OCI-LY3 (cell line): ENCODE measurements at regions not wholly inside any gene's neighbourhood (a gene's known extent, or its start where the extent isn't known, plus 50 kb on each side); places are given as distances from the start of the nearest gene placed in this dataset.

Source experiments
- H2AFZ ChIP-seq: fragments of 200-600, 300-600 bp; shearing (Covaris generic); 2 replicates; pipeline ENCODE4 v1.6.0; 2014; ENCODE audit warnings: antibody characterized with exemption, low read depth, low read length
- H3K27ac ChIP-seq: fragments of 200-600, 300-600 bp; sonication (generic); 2 replicates; pipeline ENCODE4 v1.5.1; 2014; ENCODE audit warnings: mild to moderate bottlenecking, low read length, moderate library complexity, mixed read lengths
- H3K27me3 ChIP-seq: fragments of 200-600, 300-600 bp; sonication (generic); 2 replicates; pipeline ENCODE4 v1.6.1; 2014; ENCODE audit warnings: low read depth, low read length, mixed read lengths
- H3K36me3 ChIP-seq: fragments of 200-600, 300-600 bp; sonication (generic); replicated peaks from 2 replicates; pipeline ENCODE3; 2014; ENCODE audit warnings: low read depth, low read length, mixed read lengths
- H3K4me1 ChIP-seq: fragments of 300-600, 200-600 bp; sonication (generic); 2 replicates; pipeline ENCODE4 v1.6.1; 2014; ENCODE audit warnings: low read length, mixed read lengths
- H3K4me2 ChIP-seq: fragments of 200-600, 300-600 bp; sonication (generic); 2 replicates; pipeline ENCODE4 v1.6.1; 2014; ENCODE audit warnings: low read length, mixed read lengths
- H3K4me3 ChIP-seq: fragments of 300-600, 200-600 bp; sonication (generic); 2 replicates; pipeline ENCODE4 v1.5.1; 2014; ENCODE audit warnings: antibody characterized with exemption, mild to moderate bottlenecking, low read length, moderate library complexity
- H3K79me2 ChIP-seq: fragments of 300-600, 200-600 bp; shearing (Covaris generic); 2 replicates; pipeline ENCODE4 v1.6.1; 2014; ENCODE audit warnings: mild to moderate bottlenecking, low read length, mixed read lengths
- H3K9ac ChIP-seq: fragments of 300-600, 200-600 bp; shearing (Covaris generic); 2 replicates; pipeline ENCODE4 v1.6.0; 2014; ENCODE audit warnings: mild to moderate bottlenecking, low read length, moderate library complexity
- H3K9me3 ChIP-seq: fragments of 200-600, 300-600 bp; shearing (Covaris generic); 2 replicates; pipeline ENCODE4 v1.6.1; 2014; ENCODE audit warnings: low read length, mixed read lengths; ENCODE audit not compliant: insufficient read depth
- H4K20me1 ChIP-seq: fragments of 200-600, 300-600 bp; sonication (generic); 2 replicates; pipeline ENCODE4 v1.6.1; 2016; ENCODE audit warnings: low read length, mixed read lengths; ENCODE audit not compliant: insufficient read depth
- CTCF ChIP-seq: fragments of 200-600, 300-600 bp; sonication (generic); IDR thresholded peaks from 2 replicates; pipeline ENCODE4 v1.5.1; 2014; ENCODE audit warnings: antibody characterized with exemption, low read length, low read depth
- EZH2phosphoT487 ChIP-seq: fragments of 200-600 bp; shearing (Covaris generic); IDR thresholded peaks from 2 replicates; pipeline ENCODE4 v1.6.1; 2018; ENCODE audit warnings: antibody characterized with exemption, mixed run types, low read depth

DNA sequence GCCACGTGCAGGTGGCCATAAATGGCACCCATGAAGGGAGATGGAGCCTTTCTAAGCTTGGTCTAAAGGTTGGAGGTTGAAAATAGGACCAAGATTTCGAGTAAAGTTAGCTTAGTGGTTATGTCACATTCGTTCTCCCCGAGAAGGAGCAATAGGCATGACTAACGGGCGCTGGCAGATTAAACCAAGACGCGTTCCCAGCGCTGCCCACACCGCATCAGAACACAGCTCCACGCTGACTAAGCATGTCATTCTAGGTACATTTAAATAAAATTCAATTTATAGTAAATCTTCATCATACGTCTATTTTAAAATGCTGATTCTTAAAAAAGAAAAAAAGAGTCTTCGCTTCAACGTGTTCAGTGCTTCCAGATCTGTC, 95.0 kb upstream of the IRS2 start:
- no peak overlapping the region for H3K4me2 ChIP-seq
- TF ChIP-seq EZH2phosphoT487 (no peak), CTCF (no peak)
- H2AFZ ChIP-seq, result no peak overlapping the region
- no peaks in the 10 kb centered on the region for H3K9me3 ChIP-seq
- H3K9ac ChIP-seq, result no peak overlapping the region
- H3K79me2 ChIP-seq, result no peaks in the 10 kb centered on the region
- no peaks in the 10 kb centered on the region for H3K36me3 ChIP-seq
- H4K20me1 ChIP-seq, result no peaks in the 10 kb centered on the region
- no peak overlapping the region for H3K27ac ChIP-seq
- no peak overlapping the region for H3K4me3 ChIP-seq
- no peaks in the 10 kb centered on the region for H3K4me1 ChIP-seq
- H3K27me3 ChIP-seq, result no peaks in the 10 kb centered on the region

GRCh38 chr13:109880371-109881346, 94.3 kb upstream of the IRS2 start:
- Histone ChIP-seq H3K27ac (no peak overlapping the region), H3K79me2 (no peaks in the 10 kb centered on the region), H3K9ac (no peak overlapping the region), H2AFZ (no peak overlapping the region), H3K9me3 (no peaks in the 10 kb centered on the region), H4K20me1 (no peaks in the 10 kb centered on the region), H3K4me3 (no peak overlapping the region), H3K27me3 (no peaks in the 10 kb centered on the region), H3K4me1 (no peaks in the 10 kb centered on the region), H3K36me3 (no peaks in the 10 kb centered on the region), H3K4me2 (no peak overlapping the region)
- TF ChIP-seq CTCF (no peak), EZH2phosphoT487 (no peak)

GRCh38 chr13:109879338-109879737, 93.0 kb upstream of the IRS2 start:
- Histone ChIP-seq H3K4me1 (no peaks in the 10 kb centered on the region), H3K27me3 (no peaks in the 10 kb centered on the region; the same call in 1 of the 2 replicates), H3K9ac (no peak overlapping the region), H3K9me3 (no peaks in the 10 kb centered on the region), H3K4me3 (no peak overlapping the region), H3K4me2 (no peak overlapping the region), H2AFZ (no peak overlapping the region), H3K79me2 (no peaks in the 10 kb centered on the region), H3K36me3 (no peaks in the 10 kb centered on the region), H3K27ac (no peak overlapping the region), H4K20me1 (no peaks in the 10 kb centered on the region)
- no peak for TF ChIP-seq CTCF
- no peak for TF ChIP-seq EZH2phosphoT487

DNA sequence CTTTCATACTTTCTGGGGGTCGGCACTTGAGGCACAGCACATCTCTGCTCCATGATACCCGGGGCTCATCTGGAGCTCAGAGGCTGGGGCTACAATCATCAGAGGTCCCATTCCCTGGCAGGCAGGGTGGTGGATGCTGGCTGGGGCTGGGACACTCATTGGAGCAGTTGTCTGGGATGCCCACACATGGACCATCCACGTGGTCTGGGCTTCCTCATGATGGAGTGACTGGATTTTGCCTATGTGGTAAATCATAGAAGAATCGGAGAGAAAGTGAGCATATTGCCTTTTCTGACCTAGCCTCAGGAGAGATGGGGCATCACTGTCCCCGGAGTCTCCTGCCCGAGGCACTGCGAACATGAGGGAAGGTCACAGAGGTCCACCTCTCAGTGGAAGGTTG, 91.4 kb upstream of the IRS2 start:
- Histone ChIP-seq H3K27ac (no peak overlapping the region), H4K20me1 (no peaks in the 10 kb centered on the region), H3K27me3 (no peaks in the 10 kb centered on the region; the same call in 1 of the 2 replicates)

More for the DNA sequence above, 91.4 kb upstream of the IRS2 start:
- Histone ChIP-seq H3K36me3 (no peaks in the 10 kb centered on the region), H3K4me1 (no peaks in the 10 kb centered on the region), H3K9ac (no peak overlapping the region), H3K79me2 (no peaks in the 10 kb centered on the region), H2AFZ (no peak overlapping the region), H3K4me2 (no peak overlapping the region), H3K9me3 (no peaks in the 10 kb centered on the region), H3K4me3 (no peak overlapping the region)
- TF ChIP-seq CTCF (no peak), EZH2phosphoT487 (no peak)
